NCI-H2107 treated with DMSO at 0.1 percent for 48 hours (cell line): ENCODE measurements at regions not wholly inside any gene's neighbourhood (a gene's known extent, or its start where the extent isn't known, plus 50 kb on each side); places are given as distances from the start of the nearest gene placed in this dataset.
A peak's percentile ranks its signal among the peaks of the same experiment; 100 is the strongest.

Experiments used
- DNase-seq: peaks from one replicate; lab custom pipeline; 2025; ENCODE audit not compliant: unreplicated experiment; lab: John Stamatoyannopoulos, UW

DNA sequence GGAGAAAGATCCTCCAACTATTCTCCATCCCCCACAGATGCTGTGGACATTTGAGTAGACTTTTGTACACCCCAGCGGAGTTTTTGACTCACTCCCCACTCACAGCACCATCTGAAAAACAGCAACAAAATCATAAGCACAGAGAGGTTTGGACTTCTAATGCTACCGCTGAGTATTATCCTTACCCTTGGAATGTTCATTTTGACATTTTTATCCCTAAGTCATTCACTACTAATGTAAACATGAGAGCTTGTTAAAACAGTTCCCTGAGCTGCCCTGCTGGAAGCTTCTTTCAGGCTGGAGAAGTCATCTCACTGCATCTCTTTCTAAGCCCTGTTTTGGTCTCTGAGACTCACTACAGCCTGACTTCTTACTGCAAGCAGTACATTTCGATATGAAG is 1045.9 kb downstream of the MCTP2 start:
- no peak for DNase-seq

DNA sequence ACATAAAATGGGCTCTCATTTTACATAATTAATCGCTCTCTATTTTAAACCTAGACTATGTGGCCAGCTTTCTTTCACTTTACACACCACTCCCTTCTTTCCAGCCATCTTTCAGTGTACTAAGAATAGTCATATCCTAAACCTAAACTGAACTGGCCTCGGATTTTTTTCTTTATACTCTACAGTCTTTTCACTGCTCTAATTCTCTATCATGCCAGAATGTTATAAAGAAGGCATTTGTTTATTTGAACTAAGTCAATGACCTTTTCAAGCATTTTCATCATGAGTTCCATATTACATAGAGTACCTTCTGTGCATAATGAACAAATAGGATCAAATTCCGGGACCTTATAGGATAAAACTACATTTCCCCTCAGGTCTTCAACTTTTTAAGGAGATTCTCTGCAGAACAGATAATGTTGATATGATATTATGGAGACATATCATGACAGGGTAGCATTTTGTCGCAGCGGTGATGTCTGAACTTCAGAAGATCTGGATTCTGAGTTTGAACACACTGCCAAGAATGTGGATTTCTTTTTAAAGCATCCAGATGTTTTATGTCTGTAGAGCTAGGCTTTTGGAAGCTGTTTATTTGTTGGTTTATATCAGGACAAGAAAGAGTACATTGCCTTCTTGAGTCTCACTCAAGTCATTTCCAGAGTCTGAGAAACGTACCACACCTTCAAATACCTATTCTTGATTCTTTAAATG is 1047.3 kb downstream of the MCTP2 start:
- DNase-seq: no peak

GRCh38 chr15:95279277-95280019 is 1048.1 kb downstream of the MCTP2 start:
- DNase-seq: no peak

- no peak for DNase-seq
Observed at GRCh38 chr15:95280711-95281110, 1049.3 kb downstream of the MCTP2 start.

GRCh38 chr15:95281470-95281869 is 1049.0 kb upstream of the NR2F2 start:
- no peak for DNase-seq

DNA sequence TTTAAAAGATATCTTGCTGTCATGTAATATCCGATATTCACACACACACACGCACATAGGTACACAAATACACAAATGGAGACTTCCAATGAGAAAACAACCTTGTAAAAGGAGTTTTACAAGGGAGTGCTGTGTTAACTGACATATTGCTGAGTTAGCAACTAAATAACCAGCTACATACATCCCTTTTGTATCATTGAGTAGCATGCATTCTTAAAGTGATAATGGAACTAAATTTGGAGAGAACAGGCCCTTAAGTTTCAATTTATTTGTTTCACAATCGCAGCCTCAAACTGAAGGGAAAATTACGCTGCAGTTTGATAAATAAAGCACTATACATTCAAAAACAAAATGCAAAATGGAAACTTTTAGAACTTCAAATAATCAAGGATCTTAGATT is 1046.0 kb upstream of the NR2F2 start:
- DNase-seq: no peak

DNA sequence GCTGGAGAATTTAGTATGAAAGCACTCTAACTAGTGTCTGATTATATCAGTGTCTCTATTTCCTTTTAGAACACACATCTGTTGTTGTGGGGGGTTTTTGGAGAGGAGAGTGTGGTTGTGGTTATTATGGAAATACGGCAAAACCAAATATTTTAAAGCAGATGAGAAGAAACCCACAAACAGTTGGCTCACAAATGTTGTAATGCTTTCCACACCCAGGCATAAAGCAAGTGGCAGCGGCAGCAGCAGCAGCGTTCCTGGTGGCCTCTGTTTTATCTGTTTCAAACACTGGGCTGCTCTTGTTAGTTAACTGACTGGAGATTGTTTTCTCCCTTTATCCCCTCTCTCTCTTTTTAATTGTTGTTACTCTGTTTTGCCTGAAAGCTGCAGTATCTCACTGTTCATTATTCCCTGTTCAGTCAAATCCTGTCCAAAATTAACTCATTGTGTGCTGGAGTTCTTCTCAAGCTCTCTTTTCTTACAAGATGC is 1045.5 kb upstream of the NR2F2 start:
- DNase-seq: no peak

GRCh38 chr15:95286352-95286880 is 1044.1 kb upstream of the NR2F2 start:
- DNase-seq: no peak

- no peak for DNase-seq
Observed at GRCh38 chr15:95287720-95288103, 1042.8 kb upstream of the NR2F2 start.

DNA sequence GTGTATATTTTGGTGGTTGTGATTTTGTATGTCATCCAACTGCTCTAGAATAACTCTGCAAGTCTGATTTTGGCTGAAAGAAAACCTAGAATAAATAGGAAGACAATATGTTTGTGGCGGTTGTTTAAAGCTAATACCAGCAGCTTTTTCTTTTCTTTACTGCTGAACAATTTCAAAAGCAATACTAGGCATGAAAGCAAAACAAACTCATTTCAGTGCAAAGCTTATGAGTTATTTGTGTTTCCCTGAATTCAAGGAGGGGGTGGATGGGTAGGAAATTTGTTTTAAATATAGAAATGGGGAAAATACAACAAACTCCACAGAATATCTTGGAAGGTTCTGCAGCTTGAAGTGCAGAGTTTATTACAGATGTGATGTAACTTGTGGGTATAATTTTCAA is 1041.9 kb upstream of the NR2F2 start:
- DNase-seq: no peak

- DNase-seq: no peak
Observed at GRCh38 chr15:95290176-95290974, 1040.1 kb upstream of the NR2F2 start.

- no peak for DNase-seq
Observed at GRCh38 chr15:95291898-95292472, 1038.5 kb upstream of the NR2F2 start.

GRCh38 chr15:95292785-95293450 is 1037.6 kb upstream of the NR2F2 start:
- no peak for DNase-seq

DNA sequence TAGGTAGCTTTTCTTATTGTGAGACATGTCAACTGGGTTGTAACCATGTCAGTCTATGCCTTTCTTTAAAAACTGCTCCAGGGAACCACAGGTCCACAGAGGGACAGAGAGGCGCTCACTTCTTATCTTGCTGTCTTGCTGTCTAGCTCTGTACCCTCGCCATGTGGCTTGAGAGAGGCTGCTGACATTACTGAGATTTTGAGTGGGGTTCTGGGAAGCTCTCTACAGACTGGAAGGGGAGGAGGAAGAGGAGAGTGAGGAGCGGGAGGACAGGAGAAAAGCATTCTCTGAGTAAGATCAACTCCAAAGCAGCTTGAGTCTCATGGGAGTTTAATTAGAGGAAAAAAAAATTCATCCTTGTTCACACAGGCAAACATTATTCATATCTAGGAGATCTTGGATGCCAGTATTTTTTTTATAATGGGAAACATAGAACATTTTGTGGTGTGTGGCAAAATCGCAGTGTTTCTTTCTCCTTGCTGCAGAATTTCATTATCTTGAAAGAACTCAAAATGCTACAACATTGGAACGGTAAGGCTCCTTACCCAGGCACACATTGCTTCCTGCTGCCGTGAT is 1037.0 kb upstream of the NR2F2 start:
- no peak for DNase-seq

DNA sequence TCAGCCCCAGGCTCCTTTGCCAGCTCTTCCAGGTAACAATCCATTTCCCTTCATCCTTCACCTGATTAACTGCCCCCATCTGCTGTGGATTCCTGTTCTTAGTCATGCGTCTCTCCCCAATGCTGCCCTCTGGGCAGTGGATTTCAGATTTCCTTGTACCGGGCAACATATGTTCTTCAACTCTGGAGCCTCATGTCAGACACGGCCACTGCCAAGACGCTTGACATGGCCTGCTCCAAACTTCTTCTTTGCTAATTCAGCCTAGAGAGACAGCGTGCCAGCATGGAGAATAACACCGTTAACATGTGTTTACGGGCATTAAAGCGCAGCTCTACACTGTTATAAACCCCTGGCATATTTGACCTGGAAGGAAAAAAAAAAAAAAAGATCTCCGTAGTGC is 1035.1 kb upstream of the NR2F2 start:
- DNase-seq: no peak

DNA sequence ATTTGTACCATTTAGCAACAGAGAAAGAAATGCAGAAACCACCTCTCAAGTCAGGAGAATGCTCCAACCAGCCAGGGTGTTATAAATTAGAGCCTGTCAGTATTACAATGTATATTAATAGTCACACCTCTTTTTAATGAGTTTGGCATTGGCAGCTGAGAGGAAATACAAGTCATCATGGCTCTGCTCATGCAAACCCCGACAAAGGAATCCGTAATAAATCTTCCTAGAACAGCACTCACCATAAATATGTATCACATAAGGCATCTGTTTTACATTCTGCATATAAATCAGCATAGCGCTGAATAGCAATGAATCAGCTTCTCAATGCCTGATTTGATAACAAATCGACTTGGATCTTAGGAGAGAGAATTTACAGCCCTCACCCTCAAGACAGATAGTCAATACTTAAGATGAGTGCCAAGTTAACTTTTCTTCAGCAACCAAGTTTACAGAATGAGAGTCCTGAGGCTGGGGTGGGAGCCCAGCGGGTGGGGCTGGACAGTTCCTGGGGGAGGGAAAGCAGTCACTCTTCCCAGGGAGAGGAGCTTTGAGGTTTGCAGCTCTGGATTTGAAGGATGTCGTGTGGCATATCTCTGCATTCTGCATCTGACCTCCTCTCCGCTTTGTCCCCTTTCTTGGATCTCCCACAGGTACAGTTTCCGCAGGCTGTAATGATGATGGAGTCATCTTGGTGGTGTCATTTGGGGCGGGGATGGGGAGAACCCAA is 1034.4 kb upstream of the NR2F2 start:
- no peak for DNase-seq

DNA sequence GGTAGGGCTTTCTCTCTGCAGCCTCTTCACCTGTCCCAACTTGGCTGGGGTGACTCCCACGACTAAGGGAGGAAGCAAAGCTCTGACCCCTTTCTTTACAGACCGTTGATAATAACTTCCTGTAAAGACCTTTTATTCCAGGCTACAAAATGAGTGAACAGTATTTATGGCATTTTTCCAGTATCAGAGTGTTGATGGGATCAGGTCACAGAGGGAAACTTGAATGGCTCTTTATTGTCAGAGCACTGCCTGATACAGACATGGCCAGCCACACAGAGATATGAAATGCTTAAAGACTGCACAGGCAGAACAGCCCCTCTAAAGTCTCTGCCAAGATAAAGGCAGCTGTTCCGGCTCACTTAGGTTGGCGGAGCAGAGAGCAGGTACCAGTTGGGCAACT is 1033.9 kb upstream of the NR2F2 start:
- peak; percentile 15 for DNase-seq

- no peak for DNase-seq
Observed at GRCh38 chr15:95298729-95299128, 1031.8 kb upstream of the NR2F2 start.

- DNase-seq: no peak
Observed at GRCh38 chr15:95300958-95301357, 1029.5 kb upstream of the NR2F2 start.

- no peak for DNase-seq
Observed at GRCh38 chr15:95302206-95302605, 1028.3 kb upstream of the NR2F2 start.
